Peyer's patch (tissue), 4 donors: ENCODE measurements at regions not wholly inside any gene's neighbourhood (a gene's known extent, or its start where the extent isn't known, plus 50 kb on each side); places are given as distances from the start of the nearest gene placed in this dataset.

ENCODE experiments used
- POLR2A ChIP-seq, 2 donors: fragments of 450-650 bp; IDR thresholded peaks; one replicate each; pipeline ENCODE4 v1.5.1; 2017; ENCODE audit warnings: antibody characterized with exemption in 2 of 2, mild to moderate bottlenecking in 2 of 2, moderate library complexity in 2 of 2
- TF ChIP-seq, protein P1 (sequence below), 6 experiments: fragments of 450-650 bp in 4 of 6; fragments of 200-600 bp in 2 of 6; sonication (generic) in 1 of 6; IDR thresholded peaks; one replicate each; pipeline ENCODE4 v1.5.1; 2017 to 2019; ENCODE audit warnings: antibody characterized with exemption in 6 of 6, mild to moderate bottlenecking in 3 of 6, moderate library complexity in 1 of 6

DNA sequence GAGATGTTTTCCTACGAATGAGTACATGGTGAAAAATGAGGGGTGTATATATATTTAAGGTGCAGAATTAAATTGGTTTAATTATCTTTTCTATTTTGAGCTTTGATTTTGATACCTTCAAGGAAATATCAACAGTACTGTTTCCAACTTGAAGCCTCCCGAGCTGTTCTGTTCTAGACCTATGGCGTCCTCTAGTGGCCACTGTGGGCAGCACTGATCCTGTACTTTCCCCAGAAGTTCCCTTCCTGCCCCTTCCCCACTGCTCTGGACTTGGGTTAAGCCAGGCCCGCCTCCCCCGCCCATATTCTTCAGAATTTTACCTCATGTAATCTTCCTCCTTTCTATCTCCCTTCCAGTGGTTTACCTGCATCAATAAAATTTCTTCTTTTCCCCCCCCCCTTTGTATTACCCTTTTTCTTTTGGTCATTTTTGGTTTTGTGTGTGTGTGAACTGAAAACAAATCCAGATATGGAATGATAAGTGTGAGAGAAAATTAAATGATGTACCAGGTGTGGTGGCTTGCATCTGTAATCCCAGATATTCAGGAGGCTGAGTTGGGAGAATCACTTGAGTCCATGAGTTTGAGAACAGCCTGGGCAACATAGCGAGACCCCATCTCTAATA is 1643.5 kb downstream of the TP53TG3F start:
- TF ChIP-seq, protein P1, sequence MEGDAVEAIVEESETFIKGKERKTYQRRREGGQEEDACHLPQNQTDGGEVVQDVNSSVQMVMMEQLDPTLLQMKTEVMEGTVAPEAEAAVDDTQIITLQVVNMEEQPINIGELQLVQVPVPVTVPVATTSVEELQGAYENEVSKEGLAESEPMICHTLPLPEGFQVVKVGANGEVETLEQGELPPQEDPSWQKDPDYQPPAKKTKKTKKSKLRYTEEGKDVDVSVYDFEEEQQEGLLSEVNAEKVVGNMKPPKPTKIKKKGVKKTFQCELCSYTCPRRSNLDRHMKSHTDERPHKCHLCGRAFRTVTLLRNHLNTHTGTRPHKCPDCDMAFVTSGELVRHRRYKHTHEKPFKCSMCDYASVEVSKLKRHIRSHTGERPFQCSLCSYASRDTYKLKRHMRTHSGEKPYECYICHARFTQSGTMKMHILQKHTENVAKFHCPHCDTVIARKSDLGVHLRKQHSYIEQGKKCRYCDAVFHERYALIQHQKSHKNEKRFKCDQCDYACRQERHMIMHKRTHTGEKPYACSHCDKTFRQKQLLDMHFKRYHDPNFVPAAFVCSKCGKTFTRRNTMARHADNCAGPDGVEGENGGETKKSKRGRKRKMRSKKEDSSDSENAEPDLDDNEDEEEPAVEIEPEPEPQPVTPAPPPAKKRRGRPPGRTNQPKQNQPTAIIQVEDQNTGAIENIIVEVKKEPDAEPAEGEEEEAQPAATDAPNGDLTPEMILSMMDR (IDR thresholded peaks at IDR 0.05) = no peak
- no peak for TF ChIP-seq POLR2A (IDR thresholded peaks at IDR 0.05)
